Uterus (tissue), 3 donors: ENCODE measurements at regions not wholly inside any gene's neighbourhood (a gene's known extent, or its start where the extent isn't known, plus 50 kb on each side); places are given as distances from the start of the nearest gene placed in this dataset.

Experiments
- DNase-seq, 2 donors: peaks; one replicate each; pipeline ENCODE4 v3.0.0-alpha.2; 2019 to 2020
- H3K27ac ChIP-seq, 2 donors: fragments of 200-600 bp; sonication (generic); 1 replicate in 1 of 2; 2 replicates in 1 of 2; pipeline ENCODE4 v1.5.1; 2016 to 2018
- H3K27me3 ChIP-seq, 2 donors: fragments of 200-600 bp; sonication (generic); one replicate each; pipeline ENCODE4 v1.5.1; 2018 to 2019; ENCODE audit warnings: control low read depth in 1 of 2
- H3K36me3 ChIP-seq, 2 donors: fragments of 200-600 bp; sonication (generic); one replicate each; pipeline ENCODE4 v1.5.1; 2019; ENCODE audit warnings: control low read depth in 1 of 2
- H3K4me1 ChIP-seq, 2 donors: fragments of 200-600 bp; sonication (generic); one replicate each; pipeline ENCODE4 v1.5.1; 2018 to 2019; ENCODE audit warnings: control low read depth in 1 of 2
- H3K4me3 ChIP-seq, 2 donors: fragments of 200-600 bp; sonication (generic); 1 replicate in 1 of 2; 2 replicates in 1 of 2; pipeline ENCODE4 v1.5.1; 2018 to 2019; ENCODE audit warnings: mild to moderate bottlenecking in 1 of 2
- H3K9me3 ChIP-seq, 2 donors: fragments of 200-600 bp; sonication (generic); one replicate each; pipeline ENCODE4 v1.5.1; 2019; ENCODE audit warnings: control low read depth in 1 of 2
- CTCF ChIP-seq, 4 experiments: fragments of 200-600 bp in 2 of 4; fragments of 450-650 bp in 2 of 4; sonication (generic) in 2 of 4; IDR thresholded peaks; one replicate each; pipeline ENCODE4 v1.5.1; 2016 to 2019; ENCODE audit warnings: antibody characterized with exemption in 4 of 4, mild to moderate bottlenecking in 2 of 4, moderate library complexity in 1 of 4
- POLR2A ChIP-seq, 2 donors: fragments of 450-650 bp; IDR thresholded peaks; one replicate each; pipeline ENCODE4 v1.6.1; 2016; ENCODE audit warnings: antibody characterized with exemption in 2 of 2, mild to moderate bottlenecking in 1 of 2, moderate library complexity in 1 of 2
- intact Hi-C: fragments of 100-400 bp; cut with DNase I; formaldehyde crosslinking; loops from one replicate; pipeline ENCODE4 v1.15.1; 2023; ENCODE audit warnings: low total_unique reads
- donor health status: DM: yes; HTN: yes; CAD: no.

GRCh38 chr4:179803857-179804256, 2361.6 kb upstream of the AGA start:
- Histone ChIP-seq H3K9me3 (no peaks in the 10 kb centered on the region), H3K4me1 (no peaks in the 10 kb centered on the region), H3K27me3 (no peaks in the 10 kb centered on the region), H3K4me3 (no peak overlapping the region), H3K27ac (no peak overlapping the region), H3K36me3 (no peaks in the 10 kb centered on the region)
- TF ChIP-seq POLR2A (IDR thresholded peaks at IDR 0.05) (no peak), CTCF (IDR thresholded peaks at IDR 0.05) (no peak)
- intact Hi-C loops, result no loop called here
- DNase-seq, result no peak

- H3K4me3 ChIP-seq, result no peak overlapping the region
- no peak for TF ChIP-seq CTCF (IDR thresholded peaks at IDR 0.05)
- no peak for TF ChIP-seq POLR2A (IDR thresholded peaks at IDR 0.05)
- no peak for DNase-seq
- no peak overlapping the region for H3K27ac ChIP-seq
- no peaks in the 10 kb centered on the region for H3K9me3 ChIP-seq
- no peaks in the 10 kb centered on the region for H3K4me1 ChIP-seq
- intact Hi-C loops, result no loop called here
- H3K36me3 ChIP-seq, result no peaks in the 10 kb centered on the region
- H3K27me3 ChIP-seq, result no peaks in the 10 kb centered on the region
Measured at GRCh38 chr4:179804440-179804839, 2362.2 kb upstream of the AGA start.

- Histone ChIP-seq H3K9me3 (no peaks in the 10 kb centered on the region), H3K4me3 (no peak overlapping the region), H3K4me1 (no peaks in the 10 kb centered on the region), H3K27ac (no peak overlapping the region), H3K36me3 (no peaks in the 10 kb centered on the region), H3K27me3 (no peaks in the 10 kb centered on the region)
- intact Hi-C loops, result no loop called here
- TF ChIP-seq CTCF (IDR thresholded peaks at IDR 0.05) (no peak), POLR2A (IDR thresholded peaks at IDR 0.05) (no peak)
- no peak for DNase-seq
Measured at GRCh38 chr4:179817317-179817716, 2375.1 kb upstream of the AGA start.

GRCh38 chr4:179823342-179823741, 2381.1 kb upstream of the AGA start:
- intact Hi-C loops, result no loop called here
- Histone ChIP-seq H3K27me3 (no peaks in the 10 kb centered on the region), H3K9me3 (no peaks in the 10 kb centered on the region), H3K4me1 (no peaks in the 10 kb centered on the region), H3K27ac (no peak overlapping the region), H3K4me3 (no peak overlapping the region), H3K36me3 (no peaks in the 10 kb centered on the region)
- no peak for DNase-seq
- TF ChIP-seq CTCF (IDR thresholded peaks at IDR 0.05) (no peak), POLR2A (IDR thresholded peaks at IDR 0.05) (no peak)

GRCh38 chr4:179831274-179831673, 2389.0 kb upstream of the AGA start:
- Histone ChIP-seq H3K27ac (no peak overlapping the region), H3K9me3 (no peaks in the 10 kb centered on the region), H3K4me1 (no peaks in the 10 kb centered on the region), H3K4me3 (no peak overlapping the region), H3K36me3 (no peaks in the 10 kb centered on the region), H3K27me3 (no peaks in the 10 kb centered on the region)
- intact Hi-C loops, result no loop called here
- no peak for DNase-seq
- TF ChIP-seq POLR2A (IDR thresholded peaks at IDR 0.05) (no peak), CTCF (IDR thresholded peaks at IDR 0.05) (no peak)
